Ectodermal cell (in vitro differentiated cells): ENCODE measurements at regions not wholly inside any gene's neighbourhood (a gene's known extent, or its start where the extent isn't known, plus 50 kb on each side); places are given as distances from the start of the nearest gene placed in this dataset.
"Not testable (repeated sequence)": the region's sequence is repeated elsewhere in the genome, so short reads cannot be mapped to it uniquely, and the experiment has no call there.

ENCODE experiments used
- H3K27ac ChIP-seq: 2 replicates; pipeline ENCODE4 v1.7.0; 2013; ENCODE audit warnings: mild to moderate bottlenecking, low read depth, low read length; ENCODE audit not compliant: insufficient read depth, poor library complexity, severe bottlenecking
- H3K27me3 ChIP-seq: 2 replicates; pipeline ENCODE4 v1.7.0; 2013; ENCODE audit warnings: mild to moderate bottlenecking, low read length; ENCODE audit not compliant: insufficient read depth, control insufficient read depth, poor library complexity, severe bottlenecking
- H3K36me3 ChIP-seq: one replicate; pipeline ENCODE4 v1.7.0; 2013; ENCODE audit warnings: low read length; ENCODE audit not compliant: control insufficient read depth, insufficient read depth
- H3K4me1 ChIP-seq: one replicate; pipeline ENCODE4 v1.7.0; 2013; ENCODE audit warnings: low read length; ENCODE audit not compliant: control insufficient read depth, insufficient read depth
- H3K4me3 ChIP-seq: 2 replicates; pipeline ENCODE4 v1.7.0; 2013; ENCODE audit warnings: low read depth, low read length, control low read depth; ENCODE audit not compliant: insufficient read depth
- H3K9me3 ChIP-seq: 2 replicates; pipeline ENCODE4 v1.7.0; 2013; ENCODE audit warnings: mild to moderate bottlenecking, low read length, moderate library complexity; ENCODE audit not compliant: control insufficient read depth
- WGBS, 2 experiments: methylation state at CpG; one replicate each; pipeline ENCODE4 v1.1.7; 2013; ENCODE audit warnings: missing lambda C conversion rate in 2 of 2; 5-methylcytosine and 5-hydroxymethylcytosine counted together

- Histone ChIP-seq H3K9me3 (no peaks in the 10 kb centered on the region), H3K36me3 (no peaks in the 10 kb centered on the region), H3K4me1 (no peaks in the 10 kb centered on the region), H3K27ac (no peak overlapping the region), H3K4me3 (no peak overlapping the region), H3K27me3 (no peaks in the 10 kb centered on the region)
- WGBS, 2 experiments, result 74 to 78% methylated on average over 6 of the region's 6 CpGs
Measured at GRCh38 chr15:87711026-87711425, 545.5 kb downstream of the NTRK3 start.

- H3K4me1 ChIP-seq, result no peaks in the 10 kb centered on the region
- H3K27me3 ChIP-seq, result no peaks in the 10 kb centered on the region
- no peak overlapping the region for H3K27ac ChIP-seq
- H3K4me3 ChIP-seq, result no peak overlapping the region
- 95% methylated on average over 7 of the region's 7 CpGs for WGBS, 2 experiments
- no peaks in the 10 kb centered on the region for H3K36me3 ChIP-seq
- H3K9me3 ChIP-seq, result no peaks in the 10 kb centered on the region
Measured at GRCh38 chr15:87710406-87710805, 546.1 kb downstream of the NTRK3 start.

GRCh38 chr15:87707566-87708130 lies 548.9 kb downstream of the NTRK3 start:
- no peaks in the 10 kb centered on the region for H3K36me3 ChIP-seq
- no peak overlapping the region for H3K27ac ChIP-seq
- no peak overlapping the region for H3K4me3 ChIP-seq
- WGBS, 2 experiments, result 82 to 90% methylated on average over 5 of the region's 5 CpGs
- no peaks in the 10 kb centered on the region for H3K4me1 ChIP-seq
- no peaks in the 10 kb centered on the region for H3K27me3 ChIP-seq
- H3K9me3 ChIP-seq, result no peaks in the 10 kb centered on the region

- WGBS, 2 experiments, result 91 to 92% methylated on average over 5 of the region's 5 CpGs
Measured at GRCh38 chr15:87707071-87707470, 549.5 kb downstream of the NTRK3 start.

GRCh38 chr15:87706001-87706400 lies 550.5 kb downstream of the NTRK3 start:
- H3K27me3 ChIP-seq, result no peaks in the 10 kb centered on the region
- no peaks in the 10 kb centered on the region for H3K4me1 ChIP-seq
- no peaks in the 10 kb centered on the region for H3K9me3 ChIP-seq
- no peak overlapping the region for H3K27ac ChIP-seq
- no peak overlapping the region for H3K4me3 ChIP-seq
- WGBS, 2 experiments, result 96 to 100% methylated on average over 1 of the region's 1 CpG
- H3K36me3 ChIP-seq, result no peaks in the 10 kb centered on the region

More at GRCh38 chr15:87707071-87707470, 549.5 kb downstream of the NTRK3 start:
- H3K4me3 ChIP-seq, result no peak overlapping the region
- H3K27me3 ChIP-seq, result no peaks in the 10 kb centered on the region
- H3K9me3 ChIP-seq, result no peaks in the 10 kb centered on the region
- no peak overlapping the region for H3K27ac ChIP-seq
- H3K4me1 ChIP-seq, result no peaks in the 10 kb centered on the region
- H3K36me3 ChIP-seq, result no peaks in the 10 kb centered on the region

- WGBS, 2 experiments, result 86% methylated on average over 5 of the region's 5 CpGs
- Histone ChIP-seq H3K27ac (no peak overlapping the region), H3K4me3 (no peak overlapping the region), H3K9me3 (no peaks in the 10 kb centered on the region), H3K4me1 (no peaks in the 10 kb centered on the region), H3K36me3 (no peaks in the 10 kb centered on the region), H3K27me3 (no peaks in the 10 kb centered on the region)
Measured at GRCh38 chr15:87704276-87704675, 552.3 kb downstream of the NTRK3 start.

- 86 to 87% methylated on average over 18 of the region's 18 CpGs for WGBS, 2 experiments
- no peak overlapping the region for H3K27ac ChIP-seq
- H3K36me3 ChIP-seq, result no peaks in the 10 kb centered on the region
- no peak overlapping the region for H3K4me3 ChIP-seq
- no peaks in the 10 kb centered on the region for H3K4me1 ChIP-seq
- H3K27me3 ChIP-seq, result no peaks in the 10 kb centered on the region
- H3K9me3 ChIP-seq, result no peaks in the 10 kb centered on the region
Measured at GRCh38 chr15:87703327-87704111, 553.0 kb downstream of the NTRK3 start.

- H3K27ac ChIP-seq, result no peak overlapping the region
- no peaks in the 10 kb centered on the region for H3K36me3 ChIP-seq
- WGBS, 2 experiments, result 90 to 96% methylated on average over 4 of the region's 4 CpGs
- H3K4me1 ChIP-seq, result no peaks in the 10 kb centered on the region
- no peak overlapping the region for H3K4me3 ChIP-seq
- no peaks in the 10 kb centered on the region for H3K27me3 ChIP-seq
- H3K9me3 ChIP-seq, result no peaks in the 10 kb centered on the region
Measured at GRCh38 chr15:87702270-87702669, 554.3 kb downstream of the NTRK3 start.

GRCh38 chr15:87698467-87698866 lies 558.1 kb downstream of the NTRK3 start:
- H3K27me3 ChIP-seq, H3K36me3 ChIP-seq, H3K27ac ChIP-seq, H3K9me3 ChIP-seq, H3K4me3 ChIP-seq, H3K4me1 ChIP-seq: not testable (repeated sequence)
- WGBS, 2 experiments, result 89 to 100% methylated on average over 2 of the region's 2 CpGs

GRCh38 chr15:87689716-87690115 lies 566.8 kb downstream of the NTRK3 start:
- no peaks in the 10 kb centered on the region for H3K27me3 ChIP-seq
- H3K4me3 ChIP-seq, result no peak overlapping the region
- WGBS, 2 experiments, result 88 to 100% methylated on average over 1 of the region's 1 CpG

More at GRCh38 chr15:87689716-87690115, 566.8 kb downstream of the NTRK3 start:
- no peak overlapping the region for H3K27ac ChIP-seq
- H3K4me1 ChIP-seq, result no peaks in the 10 kb centered on the region
- no peaks in the 10 kb centered on the region for H3K36me3 ChIP-seq
- no peaks in the 10 kb centered on the region for H3K9me3 ChIP-seq
